ENCODE measurements at regions not wholly inside any gene's neighbourhood (a gene's known extent, or its start where the extent isn't known, plus 50 kb on each side); places are given as distances from the start of the nearest gene placed in this dataset.

- TF ChIP-seq EZH2phosphoT487 (IDR thresholded peaks at IDR 0.05; ENCODE audit: borderline replicate concordance, low read depth, low read length) = no peak
- TF ChIP-seq CTCF (conservative IDR thresholded peaks at IDR 0.05; ENCODE audit: low read length) = no peak
- no peaks in the 10 kb centered on the region for H3K9me2 ChIP-seq (ENCODE audit: insufficient read depth, low read length)
- H3K27ac ChIP-seq (ENCODE audit: low read depth, low read length, poor library complexity, severe bottlenecking) = no peak overlapping the region
- ChIA-PET POLR2A (interaction anchor here (0.6 to 0.7 kb wide), 2 partner anchors 171 to 176 kb away, joined by 3 to 4 read pairs; no protein-coding TSS in a partner anchor), CTCF (ENCODE audit: unreplicated experiment) (no interaction called here)
- no peaks in the 10 kb centered on the region for H4K20me1 ChIP-seq (ENCODE audit: insufficient read depth, low read length)
- no peak for DNase-seq (ENCODE audit: low spot score)
- 0 out of 2 replicates have a peak, but pooled peaks cover 6% of the 10 kb centered on the region for H3K36me3 ChIP-seq (ENCODE audit: insufficient read depth, low read length)
- BruUV-seq (replicated peaks) = no TSS peak
- peaks cover 16% of the 10 kb centered on the region; the same call in 1 of the 2 replicates for H3K9me3 ChIP-seq (ENCODE audit: low read length)
- H3K79me2 ChIP-seq (ENCODE audit: insufficient read depth, low read depth, low read length) = no peaks in the 10 kb centered on the region
- H3K4me3 ChIP-seq (ENCODE audit: low read depth, low read length, poor library complexity, severe bottlenecking) = no peak overlapping the region
- peaks cover 19% of the 10 kb centered on the region for H3K4me1 ChIP-seq (ENCODE audit: insufficient read depth, low read length, poor library complexity, severe bottlenecking)
- intact Hi-C loops (cut with micrococcal nuclease; ENCODE audit: unreplicated experiment) = no loop called here
- peak overlapping the region; percentile 24; the same call in 1 of the 2 replicates for H2AFZ ChIP-seq (ENCODE audit: low read length)
- H3K4me2 ChIP-seq (ENCODE audit: low read length) = no peak overlapping the region
Observed at GRCh38 chr6:119614138-119614537, 264.6 kb upstream of the MAN1A1 start.

- TF ChIP-seq CTCF (conservative IDR thresholded peaks at IDR 0.05; ENCODE audit: low read length) (no peak), EZH2phosphoT487 (IDR thresholded peaks at IDR 0.05; ENCODE audit: borderline replicate concordance, low read depth, low read length) (no peak)
- H3K27ac ChIP-seq (ENCODE audit: low read depth, low read length, poor library complexity, severe bottlenecking) = no peak overlapping the region
- intact Hi-C loops (cut with micrococcal nuclease; ENCODE audit: unreplicated experiment) = no loop called here
- BruUV-seq (replicated peaks) = no TSS peak
- H3K4me2 ChIP-seq (ENCODE audit: low read length) = no peak overlapping the region
- H3K9me2 ChIP-seq (ENCODE audit: insufficient read depth, low read length) = no peaks in the 10 kb centered on the region
- peaks cover 19% of the 10 kb centered on the region for H3K4me1 ChIP-seq (ENCODE audit: insufficient read depth, low read length, poor library complexity, severe bottlenecking)
- ChIA-PET POLR2A (interaction anchor here (1.1 kb wide), 1 partner anchor 9 kb away, joined by 3 read pairs; no protein-coding TSS in a partner anchor), CTCF (ENCODE audit: unreplicated experiment) (no interaction called here)
- peak overlapping the region; percentile 24; the same call in 1 of the 2 replicates for H2AFZ ChIP-seq (ENCODE audit: low read length)
- no peaks in the 10 kb centered on the region for H4K20me1 ChIP-seq (ENCODE audit: insufficient read depth, low read length)
- 0 out of 2 replicates have a peak, but pooled peaks cover 6% of the 10 kb centered on the region for H3K36me3 ChIP-seq (ENCODE audit: insufficient read depth, low read length)
- no peak for DNase-seq (ENCODE audit: low spot score)
- H3K79me2 ChIP-seq (ENCODE audit: insufficient read depth, low read depth, low read length) = no peaks in the 10 kb centered on the region
- peaks cover 16% of the 10 kb centered on the region; the same call in 1 of the 2 replicates for H3K9me3 ChIP-seq (ENCODE audit: low read length)
- no peak overlapping the region for H3K4me3 ChIP-seq (ENCODE audit: low read depth, low read length, poor library complexity, severe bottlenecking)
Observed at GRCh38 chr6:119612911-119613381, 263.4 kb upstream of the MAN1A1 start.

GRCh38 chr6:119612176-119612891, 262.8 kb upstream of the MAN1A1 start:
- Histone ChIP-seq H3K9me2 (ENCODE audit: insufficient read depth, low read length) (no peaks in the 10 kb centered on the region), H3K27ac (ENCODE audit: low read depth, low read length, poor library complexity, severe bottlenecking) (no peak overlapping the region), H3K36me3 (ENCODE audit: insufficient read depth, low read length) (0 out of 2 replicates have a peak, but pooled peaks cover 6% of the 10 kb centered on the region), H4K20me1 (ENCODE audit: insufficient read depth, low read length) (no peaks in the 10 kb centered on the region), H3K4me3 (ENCODE audit: low read depth, low read length, poor library complexity, severe bottlenecking) (no peak overlapping the region), H3K4me2 (ENCODE audit: low read length) (no peak overlapping the region), H3K79me2 (ENCODE audit: insufficient read depth, low read depth, low read length) (no peaks in the 10 kb centered on the region), H2AFZ (ENCODE audit: low read length) (peak overlapping the region; percentile 24; the same call in 1 of the 2 replicates), H3K9me3 (ENCODE audit: low read length) (peaks cover 16% of the 10 kb centered on the region; the same call in 1 of the 2 replicates), H3K4me1 (ENCODE audit: insufficient read depth, low read length, poor library complexity, severe bottlenecking) (peaks cover 18% of the 10 kb centered on the region)
- BruUV-seq (replicated peaks) = no TSS peak
- POLR2A ChIA-PET = interaction anchor here (0.6 to 1.5 kb wide), 6 partner anchors 10 to 84 kb away, joined by 3 to 5 read pairs (median 3); no protein-coding TSS in a partner anchor
- CTCF ChIA-PET (ENCODE audit: unreplicated experiment) = no interaction called here
- DNase-seq (ENCODE audit: low spot score) = no peak
- intact Hi-C loops (cut with micrococcal nuclease; ENCODE audit: unreplicated experiment) = no loop called here
- TF ChIP-seq EZH2phosphoT487 (IDR thresholded peaks at IDR 0.05; ENCODE audit: borderline replicate concordance, low read depth, low read length) = no peak
- 0 out of 2 replicates have a peak, but pooled peaks have one; percentile 17 for TF ChIP-seq CTCF (conservative IDR thresholded peaks at IDR 0.05; ENCODE audit: low read length)
